HG02943 (cell line): ENCODE measurements at regions not wholly inside any gene's neighbourhood (a gene's known extent, or its start where the extent isn't known, plus 50 kb on each side); places are given as distances from the start of the nearest gene placed in this dataset.

Experiments
- ATAC-seq: cut with Tn5 transposase; IDR thresholded peaks from one replicate; pipeline ENCODE4 v1.9.1; 2021; ENCODE audit warnings: mild to moderate bottlenecking, low read depth, moderate library complexity; ENCODE audit not compliant: unreplicated experiment

DNA sequence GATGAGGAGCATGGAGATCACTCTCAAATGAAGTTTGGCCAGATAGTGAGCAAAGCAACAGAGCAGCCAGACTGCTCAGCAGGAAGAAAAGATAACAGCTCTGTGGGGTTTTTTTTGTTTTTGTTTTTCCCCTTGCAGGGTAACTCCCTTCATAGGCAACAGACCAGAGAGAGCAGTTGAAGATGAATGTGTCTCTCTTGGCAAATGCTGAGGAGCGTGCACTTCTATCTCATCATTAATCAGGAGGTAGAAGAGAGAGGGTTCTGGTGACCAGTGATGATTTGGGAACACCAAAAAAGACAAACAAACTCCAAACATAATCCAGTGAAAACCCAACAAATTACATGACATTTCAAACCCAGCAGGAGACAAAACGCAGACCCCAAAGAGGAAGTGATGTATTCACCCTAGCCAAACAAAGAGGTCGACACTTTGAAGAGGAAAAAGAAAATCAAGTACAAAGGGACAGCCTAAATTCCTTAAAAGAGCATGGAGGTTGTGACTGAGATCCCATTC, 66.2 kb upstream of the RREB1 start:
- ATAC-seq = no peak

DNA sequence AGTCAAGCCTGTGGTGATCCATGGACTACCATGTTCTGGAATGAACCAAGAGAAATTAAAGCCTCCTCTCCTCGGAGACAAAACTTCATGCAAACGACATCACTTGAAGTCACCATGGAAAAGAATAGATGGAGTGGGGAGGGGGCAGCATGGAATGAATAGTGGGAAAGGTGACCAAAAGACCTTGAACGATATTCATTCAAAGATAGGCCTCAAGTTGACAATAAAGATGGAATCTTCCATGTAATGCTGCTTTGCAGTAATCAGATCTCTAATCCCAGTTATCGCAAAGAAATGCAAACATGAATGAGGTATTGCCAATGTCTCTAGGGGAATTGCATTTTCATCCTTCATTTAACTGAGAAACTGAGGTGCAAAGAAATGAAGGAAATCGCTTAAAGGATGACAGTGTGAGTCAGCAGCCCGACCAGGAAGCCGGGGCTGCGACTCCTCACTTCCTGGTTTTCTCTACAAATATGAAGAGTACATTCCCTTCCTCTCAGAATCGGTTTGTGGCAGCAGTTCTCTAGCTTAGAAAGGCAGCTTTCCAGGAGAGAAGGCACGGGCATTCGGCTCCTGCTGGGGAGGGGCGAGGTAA, 65.6 kb upstream of the RREB1 start:
- no peak for ATAC-seq

DNA sequence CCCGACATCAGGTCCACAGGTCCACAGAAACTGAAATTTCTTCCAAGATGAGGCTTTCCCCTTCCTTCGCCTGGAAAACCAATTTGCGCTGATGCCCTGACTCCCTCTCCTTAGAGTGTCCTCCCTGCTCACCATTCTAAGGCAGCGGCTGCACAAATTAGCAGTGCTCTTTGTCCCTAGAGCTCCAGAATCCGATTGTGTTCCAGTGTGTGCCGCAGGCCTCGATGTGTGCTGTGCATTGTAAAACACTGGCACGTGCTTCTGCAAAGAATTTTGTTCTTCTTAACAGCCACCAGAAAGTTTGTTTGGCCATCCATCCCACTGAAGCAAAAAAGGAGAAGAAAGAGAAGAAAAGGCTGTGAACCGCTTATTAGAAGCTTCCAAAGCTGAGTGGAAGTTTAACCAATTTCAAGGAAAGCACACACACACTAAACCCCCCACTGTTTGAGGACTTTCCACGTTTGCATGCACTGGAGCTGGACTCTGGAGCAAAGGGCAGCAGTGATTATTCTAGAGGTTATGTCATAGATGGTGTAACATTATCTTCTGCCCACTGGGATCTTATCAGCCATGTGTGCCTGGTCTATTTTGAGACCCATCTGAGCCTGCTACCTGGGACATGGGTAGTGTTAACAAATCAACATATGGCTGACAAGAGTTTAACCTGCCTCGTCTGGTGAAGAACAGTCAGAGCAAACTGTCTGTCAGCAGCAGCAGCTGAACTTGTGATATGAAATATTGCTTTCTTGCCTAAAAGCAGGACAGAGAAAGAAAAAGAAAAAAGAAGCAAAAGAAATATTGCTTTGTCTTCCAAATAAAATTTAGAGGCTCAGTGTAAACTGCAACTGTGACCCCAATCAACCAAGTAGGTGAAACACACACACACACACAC, 64.9 kb upstream of the RREB1 start:
- no peak for ATAC-seq

DNA sequence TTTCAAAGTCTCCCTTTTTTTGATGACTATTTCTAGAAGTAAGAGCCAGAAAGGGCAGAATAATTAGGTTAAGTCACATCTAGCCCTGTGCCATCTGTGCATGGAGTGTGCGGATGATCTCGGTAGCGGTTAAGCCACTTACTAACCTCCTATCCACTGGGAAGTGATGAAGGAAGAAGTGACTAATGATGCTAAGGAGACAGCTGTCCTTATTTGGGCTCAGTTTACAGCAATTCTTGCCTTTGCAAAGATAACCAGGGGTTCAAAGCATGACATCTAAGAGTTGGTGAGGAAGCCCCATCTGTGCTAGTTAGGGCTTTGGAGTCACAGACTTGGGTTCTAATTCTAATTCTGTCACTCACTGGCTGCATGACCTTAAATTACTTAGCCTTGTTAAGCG, 62.4 kb upstream of the RREB1 start:
- no peak for ATAC-seq

DNA sequence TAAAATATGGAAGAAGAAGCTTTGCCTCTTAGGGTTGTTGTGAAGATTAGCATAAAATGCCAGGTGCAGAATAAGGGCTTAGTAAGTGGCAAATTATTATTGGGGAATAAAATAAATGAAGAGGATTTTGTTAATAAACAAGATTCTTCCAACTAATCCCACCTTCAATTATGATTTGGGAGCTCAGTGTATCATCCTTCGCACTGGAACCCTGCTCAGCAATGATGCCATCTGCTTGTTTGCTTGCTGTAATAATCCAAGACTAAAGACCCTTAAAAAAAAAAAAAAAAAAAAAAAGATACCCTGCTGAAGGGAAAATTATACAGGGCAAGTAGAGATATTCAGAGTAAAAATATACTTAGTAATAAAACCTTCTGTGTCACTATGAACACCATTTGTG, 62.0 kb upstream of the RREB1 start:
- no peak for ATAC-seq

DNA sequence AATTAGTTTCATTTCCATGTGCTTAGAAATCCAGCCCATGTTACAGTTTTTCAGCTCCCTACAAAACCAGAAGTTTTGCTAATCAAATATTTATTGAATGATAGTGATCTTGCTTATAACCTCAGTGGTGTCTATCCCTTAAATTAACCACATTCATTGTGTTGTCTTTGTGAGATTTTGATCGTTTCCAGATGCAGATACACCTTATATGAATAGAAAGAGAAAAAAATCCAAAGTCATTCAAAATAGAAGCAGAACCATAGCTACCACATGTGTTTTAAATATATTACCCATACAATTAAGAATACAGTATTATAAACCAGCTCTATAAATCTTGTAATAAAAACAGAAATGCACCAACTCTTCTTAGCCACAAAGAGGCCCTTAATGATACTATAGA, 60.6 kb upstream of the RREB1 start:
- no peak for ATAC-seq

DNA sequence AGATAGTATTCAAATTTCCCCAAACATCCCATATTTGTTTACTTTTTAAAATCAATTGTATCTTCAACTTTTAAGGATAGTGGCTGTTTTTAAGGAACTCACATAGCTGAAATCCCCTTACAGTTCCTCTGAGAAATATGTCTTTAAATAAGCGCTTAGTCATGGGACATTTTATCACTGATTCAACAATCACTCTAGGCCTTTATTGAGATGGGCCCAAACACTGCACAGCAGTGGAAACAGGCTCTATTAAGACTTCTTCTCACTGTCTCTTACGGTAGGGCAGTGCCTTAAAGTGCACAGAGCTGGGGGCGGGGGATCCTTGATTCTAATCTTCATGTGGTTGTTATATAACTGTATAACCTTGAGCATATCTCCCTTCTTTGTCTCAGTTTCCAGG, 59.8 kb upstream of the RREB1 start:
- no peak for ATAC-seq

DNA sequence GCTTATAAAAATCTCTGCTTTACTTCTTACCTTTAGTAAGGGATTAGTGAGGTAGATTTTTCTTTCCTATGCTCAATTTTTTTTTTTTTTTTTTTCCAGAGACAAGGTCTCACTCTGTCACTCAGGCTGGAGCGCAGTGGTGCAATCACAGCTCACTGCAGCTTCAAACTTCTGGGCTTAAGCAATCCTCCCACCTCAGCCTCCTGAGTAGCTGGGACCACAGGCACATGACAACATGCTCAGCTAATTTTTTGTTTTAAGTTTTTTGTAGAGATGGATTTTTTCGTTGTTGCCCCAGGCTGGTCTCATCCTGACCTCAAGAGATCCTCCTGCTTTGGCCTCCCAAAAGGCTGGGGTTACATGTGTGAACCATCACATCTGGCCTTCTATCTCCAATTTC, 58.9 kb upstream of the RREB1 start:
- no peak for ATAC-seq

DNA sequence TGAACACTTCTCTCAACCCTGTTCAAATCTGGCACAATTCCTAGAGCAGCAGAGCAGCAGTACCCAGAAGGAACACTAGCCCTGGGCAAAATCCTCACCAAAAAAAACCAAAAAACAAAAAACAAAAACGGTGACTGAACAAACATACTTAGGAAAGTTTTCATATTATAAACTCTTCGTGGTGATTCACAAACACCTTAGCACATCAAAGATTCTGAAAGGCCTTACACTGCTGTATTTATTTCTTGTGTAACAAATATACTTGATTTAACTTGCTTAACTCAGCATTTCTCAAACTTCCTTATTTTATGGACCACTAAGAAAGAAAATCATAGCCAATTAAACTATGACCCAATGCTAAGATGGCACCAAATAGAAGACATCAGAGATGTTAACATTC, 57.8 kb upstream of the RREB1 start:
- ATAC-seq = no peak

DNA sequence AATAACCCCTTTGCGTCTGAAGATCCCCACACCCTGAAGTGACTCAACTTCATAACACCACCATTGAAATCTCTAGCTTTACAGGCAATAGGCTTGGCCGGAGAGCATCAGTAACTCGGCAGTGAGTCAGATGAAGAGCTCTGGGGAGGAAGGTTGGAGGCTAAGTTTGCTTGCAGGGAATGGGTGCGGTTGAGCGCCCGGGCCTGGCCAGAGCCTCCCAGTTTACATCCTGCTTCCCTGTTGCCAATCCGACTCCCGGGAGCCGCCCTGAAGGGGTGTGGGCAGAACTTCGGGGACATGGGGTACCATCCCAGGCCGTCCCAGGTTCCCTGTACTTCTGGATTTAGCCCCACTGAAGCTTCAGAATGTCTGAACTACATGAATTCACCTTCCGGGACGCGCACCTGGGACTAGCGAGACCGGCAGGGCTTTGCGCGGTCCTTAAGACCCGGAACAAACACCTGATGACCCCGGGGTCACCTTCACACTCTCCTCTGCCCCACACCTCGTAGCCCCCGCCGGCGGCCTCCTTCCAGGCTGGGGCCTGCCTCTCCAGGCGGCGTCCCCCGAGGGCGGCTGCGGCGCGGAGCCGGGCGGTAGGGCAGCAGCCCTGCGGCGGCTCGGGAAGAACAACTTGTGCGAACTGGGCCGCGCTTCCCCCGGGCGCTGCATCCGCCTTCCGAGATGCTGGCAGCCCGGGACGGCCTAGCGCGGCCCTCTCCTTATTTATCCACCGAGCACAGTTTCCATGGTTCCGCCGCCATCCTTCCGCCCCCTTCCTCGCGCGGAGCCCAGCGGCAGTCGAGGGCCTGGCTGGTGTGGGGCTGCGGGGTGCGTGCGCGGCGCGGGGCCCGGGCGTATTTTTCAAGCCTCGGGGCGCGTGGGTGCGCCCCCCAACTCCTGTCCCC, 56.6 kb upstream of the RREB1 start:
- no peak for ATAC-seq

DNA sequence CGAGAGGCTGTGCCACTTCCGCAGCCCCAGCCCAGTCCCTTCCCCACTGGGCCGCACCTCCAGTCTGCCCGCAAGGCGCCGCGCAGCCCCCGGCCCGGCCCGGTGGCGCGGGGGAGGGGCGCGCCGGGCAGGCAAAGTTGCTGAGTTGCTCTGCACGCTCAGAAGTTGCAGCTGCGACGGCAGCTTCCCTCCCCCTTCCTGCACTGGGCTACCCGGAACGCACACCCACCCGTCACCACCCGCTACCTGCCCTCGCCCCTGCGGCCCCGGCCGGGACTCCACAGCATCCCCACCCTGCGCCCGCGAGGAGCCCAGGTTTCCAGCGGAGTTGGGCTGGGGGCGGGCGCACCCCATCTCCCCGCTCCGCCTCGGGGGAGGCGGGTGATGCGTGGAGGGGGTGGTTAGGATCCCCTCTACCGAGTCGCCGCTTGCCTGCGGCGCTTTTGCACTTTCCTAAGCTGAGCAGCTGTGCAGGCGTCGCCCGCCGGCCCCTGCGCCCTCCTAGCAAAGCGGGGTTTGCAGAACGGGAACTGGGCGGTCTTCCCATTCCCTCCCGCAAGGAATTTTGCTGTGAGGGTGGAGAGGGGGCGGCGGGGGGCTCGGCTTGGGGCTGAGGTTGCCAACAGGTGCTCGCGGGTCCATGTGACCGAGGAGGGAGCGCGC, 55.9 kb upstream of the RREB1 start:
- no peak for ATAC-seq

DNA sequence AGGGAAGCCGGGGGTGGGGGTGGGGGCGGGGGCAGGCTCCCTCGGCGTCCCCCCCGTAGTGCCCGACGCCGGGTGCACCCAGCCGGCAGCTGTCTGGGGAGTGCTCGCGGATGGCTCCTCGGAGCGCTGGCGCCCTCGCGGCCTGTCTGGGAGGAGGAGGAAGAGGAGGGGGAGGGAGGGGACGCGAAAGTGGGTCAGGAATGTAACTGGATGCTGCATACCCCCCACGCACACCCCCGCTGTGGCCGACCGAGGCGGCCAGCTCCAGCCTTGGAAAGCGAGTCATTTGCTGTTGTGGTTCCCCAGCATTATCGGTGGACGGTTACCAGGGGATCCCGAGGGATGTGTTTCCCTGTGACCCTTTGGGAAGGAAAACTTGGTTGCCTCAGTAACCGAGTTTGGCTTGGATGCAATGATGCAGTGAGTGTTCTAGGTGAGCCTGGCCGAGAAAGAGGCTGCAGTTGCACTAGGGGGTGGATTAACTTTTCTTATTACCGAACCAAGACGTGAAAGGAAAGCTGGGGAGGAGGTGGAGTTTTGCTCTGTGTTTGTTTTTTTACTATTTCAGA, 55.2 kb upstream of the RREB1 start:
- ATAC-seq = no peak

DNA sequence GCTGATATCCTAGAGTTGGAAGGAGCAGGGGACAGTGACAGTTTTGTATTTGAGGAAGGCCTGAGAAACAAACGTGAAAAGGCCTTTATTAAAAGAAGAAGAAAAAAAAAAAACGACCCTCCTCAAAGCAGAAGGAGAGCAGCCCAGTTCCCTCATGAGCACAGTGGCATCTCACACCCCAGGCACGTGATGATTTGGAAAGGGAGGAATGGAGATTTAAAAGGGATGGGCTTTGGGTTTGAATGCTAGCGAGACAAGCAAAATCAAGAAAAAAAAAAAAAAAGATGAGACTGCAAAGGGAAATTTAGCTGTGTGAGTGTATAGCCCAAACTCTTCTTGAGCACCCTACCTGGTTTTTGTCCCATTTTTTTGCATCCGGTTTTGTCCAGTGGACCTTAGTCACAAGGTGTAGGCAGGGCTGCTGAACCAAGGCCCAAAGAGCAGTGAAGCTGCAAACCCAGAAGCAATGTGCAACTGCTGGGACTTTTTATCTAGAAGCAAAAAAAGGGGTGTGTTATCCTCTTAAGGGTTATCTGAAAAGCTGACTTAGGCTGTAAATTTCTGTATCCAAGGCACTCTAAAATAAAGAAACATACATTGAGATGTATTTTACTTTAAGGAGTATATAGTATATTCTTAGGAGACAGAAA, 54.5 kb upstream of the RREB1 start:
- ATAC-seq = no peak
